ENCODE measurements at regions not wholly inside any gene's neighbourhood (a gene's known extent, or its start where the extent isn't known, plus 50 kb on each side); places are given as distances from the start of the nearest gene placed in this dataset.

DNA sequence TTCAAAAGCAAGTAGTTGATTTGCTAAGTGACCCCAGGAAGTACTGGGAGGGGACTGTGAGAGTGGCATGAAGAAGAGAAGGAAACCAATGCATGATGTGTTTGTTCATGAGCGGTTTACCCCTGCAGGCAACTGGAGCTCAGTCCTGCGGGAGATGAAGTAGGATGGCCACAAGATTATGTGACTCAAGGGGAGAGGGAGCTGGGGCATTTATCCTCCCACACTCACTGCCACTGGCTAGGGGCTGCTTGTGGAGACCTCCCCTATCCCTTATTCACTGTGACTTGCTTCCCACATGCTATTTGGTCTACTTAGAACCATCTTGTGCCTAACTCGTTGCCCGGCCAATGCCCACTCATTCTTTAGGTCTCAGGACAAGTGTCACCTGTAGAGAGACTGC, 60.6 kb upstream of the TRIO start:
- TF ChIP-seq, protein P1, sequence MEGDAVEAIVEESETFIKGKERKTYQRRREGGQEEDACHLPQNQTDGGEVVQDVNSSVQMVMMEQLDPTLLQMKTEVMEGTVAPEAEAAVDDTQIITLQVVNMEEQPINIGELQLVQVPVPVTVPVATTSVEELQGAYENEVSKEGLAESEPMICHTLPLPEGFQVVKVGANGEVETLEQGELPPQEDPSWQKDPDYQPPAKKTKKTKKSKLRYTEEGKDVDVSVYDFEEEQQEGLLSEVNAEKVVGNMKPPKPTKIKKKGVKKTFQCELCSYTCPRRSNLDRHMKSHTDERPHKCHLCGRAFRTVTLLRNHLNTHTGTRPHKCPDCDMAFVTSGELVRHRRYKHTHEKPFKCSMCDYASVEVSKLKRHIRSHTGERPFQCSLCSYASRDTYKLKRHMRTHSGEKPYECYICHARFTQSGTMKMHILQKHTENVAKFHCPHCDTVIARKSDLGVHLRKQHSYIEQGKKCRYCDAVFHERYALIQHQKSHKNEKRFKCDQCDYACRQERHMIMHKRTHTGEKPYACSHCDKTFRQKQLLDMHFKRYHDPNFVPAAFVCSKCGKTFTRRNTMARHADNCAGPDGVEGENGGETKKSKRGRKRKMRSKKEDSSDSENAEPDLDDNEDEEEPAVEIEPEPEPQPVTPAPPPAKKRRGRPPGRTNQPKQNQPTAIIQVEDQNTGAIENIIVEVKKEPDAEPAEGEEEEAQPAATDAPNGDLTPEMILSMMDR (IDR thresholded peaks at IDR 0.05; ENCODE audit: low read depth, low read length): no peak
- no peak for TF ChIP-seq EZH2phosphoT487 (IDR thresholded peaks at IDR 0.05; ENCODE audit: low read depth)
